Heart left ventricle (tissue), 16 donors: ENCODE measurements at regions not wholly inside any gene's neighbourhood (a gene's known extent, or its start where the extent isn't known, plus 50 kb on each side); places are given as distances from the start of the nearest gene placed in this dataset.

Experiments used
- ATAC-seq, 4 donors: fragments of 200-7000 bp; cut with Tn5 transposase; one replicate each; pipeline ENCODE4 v1.9.1; 2020 to 2022; ENCODE audit warnings: moderate library complexity in 4 of 4, mild to moderate bottlenecking in 3 of 4, moderate number of reproducible peaks in 1 of 4
- DNase-seq, 5 donors: peaks; one replicate each; pipeline ENCODE4 v3.0.0-alpha.2; 2020
- H3K27ac ChIP-seq, 12 donors: fragments of 200-600 bp; sonication (generic) in 4 of 12; one replicate each; pipeline versions ENCODE4 v1.5.0 to v1.8.0; 2016 to 2022; ENCODE audit warnings: mild to moderate bottlenecking in 2 of 12
- H3K27me3 ChIP-seq, 9 donors: fragments of 200-600 bp; sonication (generic) in 2 of 9; one replicate each; pipeline versions ENCODE4 v1.5.1 to v1.8.0; 2016 to 2022; ENCODE audit warnings: mild to moderate bottlenecking in 3 of 9
- H3K36me3 ChIP-seq, 9 donors: fragments of 200-600 bp; sonication (generic) in 2 of 9; one replicate each; pipeline versions ENCODE4 v1.5.0 to v1.8.0; 2018 to 2022; ENCODE audit warnings: mild to moderate bottlenecking in 2 of 9
- H3K4me1 ChIP-seq, 12 donors: fragments of 200-600 bp; sonication (generic) in 4 of 12; one replicate each; pipeline versions ENCODE4 v1.5.0 to v1.8.0; 2016 to 2022; ENCODE audit warnings: mild to moderate bottlenecking in 3 of 12
- H3K4me3 ChIP-seq, 12 donors: fragments of 200-600 bp; sonication (generic) in 4 of 12; one replicate each; pipeline versions ENCODE4 v1.5.0 to v1.8.0; 2017 to 2022; ENCODE audit warnings: mild to moderate bottlenecking in 9 of 12, moderate library complexity in 4 of 12
- H3K9me3 ChIP-seq, 12 donors: fragments of 200-600 bp; sonication (generic) in 4 of 12; one replicate each; pipeline versions ENCODE4 v1.5.0 to v1.8.0; 2016 to 2022; ENCODE audit warnings: mild to moderate bottlenecking in 1 of 12
- CTCF ChIP-seq, 12 donors: fragments of 200-600 bp; sonication (generic) in 4 of 12; IDR thresholded peaks; one replicate each; pipeline versions ENCODE4 v1.5.0 to v1.8.0; 2018 to 2022; ENCODE audit warnings: antibody characterized with exemption in 12 of 12, mild to moderate bottlenecking in 5 of 12
- POLR2A ChIP-seq, 2 donors: fragments of 450-650 bp; IDR thresholded peaks; one replicate each; pipeline ENCODE4 v1.6.1; 2017; ENCODE audit warnings: antibody characterized with exemption in 2 of 2, mild to moderate bottlenecking in 2 of 2, moderate library complexity in 2 of 2
- WGBS, 4 donors: extraction: QIAGEN DNeasy Blood & Tissue Kit in 2 of 4; methylation state at CpG; one replicate each; pipeline versions ENCODE4 v1.1.5 to v1.1.7; 2013 to 2018; 5-methylcytosine and 5-hydroxymethylcytosine counted together
- intact Hi-C, 10 donors: fragments of 100-400 bp; cut with DNase I; formaldehyde crosslinking; loops; one replicate each; pipeline versions ENCODE4 v1.11.1 to v1.14.2; 2022
- donor health status: ischemic (EF 13 %, LVEDD 7.1; RV severe dilation, severe dysfunction).
- donor health status: healthy with polysubstance abuse.
- donor health status: DM: no; HTN: yes; CAD: no.
- donor health status: DM: no; HTN: no; CAD: no.
- donor health status: ischemic (EF 25% LVEDD 6.9; RV normal size, moderate dysfunction).
- donor health status: ischemic (EF 25% LVEDD 5.7; RV mildly dilated, moderate dysfunction).
- donor health status: healthy.
- donor health status: DM: yes; HTN: yes; CAD: no.
- donor health status: ischemic (EF 35%, LVEDD 5.7; RV mildly dilated, moderate dysfunction).
- donor health status: nonischemic (EF 11% LVEDD 7.7; RV severe dilation, severe dysfunction).
- donor health status: DM: yes; HTN: yes; CAD: no.
- donor health status: PGD.
- donor health status: ischemic (EF 29% LVEDD 5.4; RV normal size, mild dysfunction).
- donor health status: nonischemic (EF 23%, LVEDD 6.1; RV moderate dilation, normal function).

- no peak overlapping the region for H3K4me3 ChIP-seq
- DNase-seq = no peak
- H3K27ac ChIP-seq = no peak overlapping the region
- 30 to 38% (median 31%) methylated on average over 7 of the region's 7 CpGs for WGBS, 4 donors
- intact Hi-C loops = no loop called here
- peaks cover 0 to 8% (median 0%) of the 10 kb centered on the region in 12 donors for H3K4me1 ChIP-seq
- no peaks in the 10 kb centered on the region for H3K9me3 ChIP-seq
- ATAC-seq = no peak
- no peaks in the 10 kb centered on the region for H3K27me3 ChIP-seq
- no peaks in the 10 kb centered on the region for H3K36me3 ChIP-seq
- TF ChIP-seq CTCF (IDR thresholded peaks at IDR 0.05) (no peak), POLR2A (IDR thresholded peaks at IDR 0.05) (no peak)
These were observed 51.6 kb upstream of the KCND3 start for GRCh38 chr1:112040891-112041740.

GRCh38 chr1:112043901-112044300 is 54.4 kb upstream of the KCND3 start:
- Histone ChIP-seq H3K4me3 (no peak overlapping the region), H3K27me3 (no peaks in the 10 kb centered on the region), H3K36me3 (no peaks in the 10 kb centered on the region), H3K4me1 (peaks cover 0 to 8% (median 0%) of the 10 kb centered on the region in 12 donors), H3K27ac (no peak overlapping the region), H3K9me3 (no peaks in the 10 kb centered on the region)
- intact Hi-C loops = no loop called here
- ATAC-seq = no peak
- no peak for DNase-seq
- TF ChIP-seq CTCF (IDR thresholded peaks at IDR 0.05) = no peak
- TF ChIP-seq POLR2A (IDR thresholded peaks at IDR 0.05) = no peak

- TF ChIP-seq POLR2A (IDR thresholded peaks at IDR 0.05) = no peak
- no peak for TF ChIP-seq CTCF (IDR thresholded peaks at IDR 0.05)
- ATAC-seq = no peak
- intact Hi-C loops = no loop called here
- 68 to 75% (median 74%) methylated on average over 3 of the region's 3 CpGs for WGBS, 4 donors
- DNase-seq = no peak
- no peak overlapping the region for H3K4me3 ChIP-seq
- no peaks in the 10 kb centered on the region for H3K36me3 ChIP-seq
- H3K9me3 ChIP-seq = no peaks in the 10 kb centered on the region
- H3K27ac ChIP-seq = no peak overlapping the region
- H3K27me3 ChIP-seq = no peaks in the 10 kb centered on the region
- H3K4me1 ChIP-seq = peaks cover 0 to 8% (median 0%) of the 10 kb centered on the region in 12 donors
These were observed 55.3 kb upstream of the KCND3 start for GRCh38 chr1:112044745-112045144.

- DNase-seq = no peak
- Histone ChIP-seq H3K27ac (no peak overlapping the region), H3K27me3 (no peaks in the 10 kb centered on the region), H3K36me3 (no peaks in the 10 kb centered on the region), H3K4me1 (peaks cover 0 to 2% (median 0%) of the 10 kb centered on the region in 12 donors), H3K4me3 (no peak overlapping the region), H3K9me3 (no peaks in the 10 kb centered on the region)
- intact Hi-C loops = no loop called here
- no peak for ATAC-seq
- WGBS, 4 donors = 63 to 94% (median 89%) methylated on average over 2 of the region's 2 CpGs
- TF ChIP-seq POLR2A (IDR thresholded peaks at IDR 0.05) (no peak), CTCF (IDR thresholded peaks at IDR 0.05) (no peak)
These were observed 57.2 kb upstream of the KCND3 start for GRCh38 chr1:112046630-112047029.
